A673 (cell line): ENCODE measurements at regions not wholly inside any gene's neighbourhood (a gene's known extent, or its start where the extent isn't known, plus 50 kb on each side); places are given as distances from the start of the nearest gene placed in this dataset.
"Not testable (repeated sequence)": the region's sequence is repeated elsewhere in the genome, so short reads cannot be mapped to it uniquely, and the experiment has no call there.

Experiments
- BruUV-seq: library from RNA; stranded (reverse); fragments of 400-500 nt; replicated peaks from 2 replicates; lab custom pipeline; 2021; lab: Mats Ljungman, UMichigan
- CTCF ChIA-PET: fragments of 300-600 bp; sonication (Branson Sonifier 250); formaldehyde crosslinking; loops from one replicate; lab custom pipeline; 2022; ENCODE audit warnings: antibody characterized with exemption; lab: Charles Lee
- POLR2A ChIA-PET: fragments of 300-600 bp; sonication (Branson Sonifier 250); formaldehyde crosslinking; loops from one replicate; lab custom pipeline; 2022; ENCODE audit warnings: antibody characterized with exemption; ENCODE audit not compliant: low non-redundant PET; lab: Charles Lee
- DNase-seq: peaks from one replicate; pipeline ENCODE4 v3.0.0-alpha.2; 2015; ENCODE audit warnings: low spot score
- H3K27ac ChIP-seq: fragments of 200-600 bp; sonication (generic); 2 replicates; pipeline ENCODE4 v1.5.1; 2016; ENCODE audit warnings: mixed run types, low read depth, mild to moderate bottlenecking, mixed read lengths, antibody characterized with exemption, low read length; ENCODE audit not compliant: poor library complexity, severe bottlenecking
- H3K27me3 ChIP-seq: fragments of 200-600 bp; sonication (generic); replicated peaks from 2 replicates; pipeline ENCODE4 v1.6.1; 2017; ENCODE audit warnings: mixed run types, low read depth, mild to moderate bottlenecking, mixed read lengths, antibody characterized with exemption, low read length; ENCODE audit not compliant: insufficient read depth, poor library complexity
- H3K36me3 ChIP-seq: fragments of 200-600 bp; sonication (generic); 2 replicates; pipeline ENCODE4 v1.6.1; 2016; ENCODE audit warnings: mixed run types, mild to moderate bottlenecking, mixed read lengths, antibody characterized with exemption, low read length; ENCODE audit not compliant: insufficient read depth, poor library complexity, severe bottlenecking
- H3K4me1 ChIP-seq: fragments of 200-600 bp; sonication (generic); 2 replicates; pipeline ENCODE4 v1.6.1; 2017; ENCODE audit warnings: mixed run types, mild to moderate bottlenecking, mixed read lengths, antibody characterized with exemption, low read length; ENCODE audit not compliant: insufficient read depth, poor library complexity, severe bottlenecking
- H3K4me3 ChIP-seq: fragments of 200-600 bp; sonication (generic); 2 replicates; pipeline ENCODE4 v1.5.1; 2016; ENCODE audit warnings: low read depth, mixed run types, mild to moderate bottlenecking, mixed read lengths, low read length; ENCODE audit not compliant: poor library complexity, severe bottlenecking
- H3K9me3 ChIP-seq: fragments of 200-600 bp; sonication (generic); 2 replicates; pipeline ENCODE4 v1.6.1; 2016; ENCODE audit warnings: mixed run types, low read depth, mild to moderate bottlenecking, mixed read lengths, antibody characterized with exemption, low read length; ENCODE audit not compliant: poor library complexity, severe bottlenecking
- EZH2 ChIP-seq: fragments of 200-600 bp; sonication (generic); IDR thresholded peaks from 2 replicates; pipeline ENCODE4 v1.6.1; 2017; ENCODE audit warnings: borderline replicate concordance, low read depth, mild to moderate bottlenecking, mixed read lengths, antibody characterized with exemption, low read length; ENCODE audit not compliant: poor library complexity, severe bottlenecking
- intact Hi-C: fragments of 100-400 bp; cut with micrococcal nuclease; formaldehyde crosslinking; loops from one replicate; pipeline ENCODE4 v1.10.0; 2022; ENCODE audit not compliant: unreplicated experiment
- TF ChIP-seq, protein P1 (sequence below): fragments of 300-800, 200-600 bp; sonication (generic); conservative IDR thresholded peaks from 2 replicates; pipeline ENCODE4 v1.5.1; 2017; ENCODE audit warnings: low read depth, mild to moderate bottlenecking, antibody characterized with exemption, low read length, moderate library complexity, mixed read lengths

DNA sequence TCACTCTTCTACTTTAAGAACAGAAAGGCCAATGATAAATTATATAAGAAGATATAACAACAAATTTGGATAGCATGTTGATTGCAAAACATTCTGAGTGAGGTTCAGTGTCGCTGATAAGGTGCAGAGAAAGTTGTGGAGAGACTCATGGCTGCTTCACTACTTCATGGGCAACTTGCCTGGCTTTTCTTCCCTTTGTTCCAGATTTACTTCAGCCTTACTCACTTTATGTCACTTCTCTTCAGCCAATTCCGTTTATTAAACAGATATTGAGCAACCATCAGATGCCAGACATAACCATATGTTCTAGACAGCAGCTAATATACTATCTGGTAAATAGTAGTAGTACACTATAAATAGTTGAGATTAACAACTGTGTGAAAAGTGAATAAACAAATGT lies 150.0 kb upstream of the CHL1 start:
- intact Hi-C loops = no loop called here
- Histone ChIP-seq H3K27ac (no peak overlapping the region), H3K4me3 (no peak overlapping the region), H3K9me3 (no peaks in the 10 kb centered on the region), H3K4me1 (no peaks in the 10 kb centered on the region), H3K27me3 (no peaks in the 10 kb centered on the region), H3K36me3 (no peaks in the 10 kb centered on the region)
- POLR2A ChIA-PET = no interaction called here
- TF ChIP-seq, protein P1, sequence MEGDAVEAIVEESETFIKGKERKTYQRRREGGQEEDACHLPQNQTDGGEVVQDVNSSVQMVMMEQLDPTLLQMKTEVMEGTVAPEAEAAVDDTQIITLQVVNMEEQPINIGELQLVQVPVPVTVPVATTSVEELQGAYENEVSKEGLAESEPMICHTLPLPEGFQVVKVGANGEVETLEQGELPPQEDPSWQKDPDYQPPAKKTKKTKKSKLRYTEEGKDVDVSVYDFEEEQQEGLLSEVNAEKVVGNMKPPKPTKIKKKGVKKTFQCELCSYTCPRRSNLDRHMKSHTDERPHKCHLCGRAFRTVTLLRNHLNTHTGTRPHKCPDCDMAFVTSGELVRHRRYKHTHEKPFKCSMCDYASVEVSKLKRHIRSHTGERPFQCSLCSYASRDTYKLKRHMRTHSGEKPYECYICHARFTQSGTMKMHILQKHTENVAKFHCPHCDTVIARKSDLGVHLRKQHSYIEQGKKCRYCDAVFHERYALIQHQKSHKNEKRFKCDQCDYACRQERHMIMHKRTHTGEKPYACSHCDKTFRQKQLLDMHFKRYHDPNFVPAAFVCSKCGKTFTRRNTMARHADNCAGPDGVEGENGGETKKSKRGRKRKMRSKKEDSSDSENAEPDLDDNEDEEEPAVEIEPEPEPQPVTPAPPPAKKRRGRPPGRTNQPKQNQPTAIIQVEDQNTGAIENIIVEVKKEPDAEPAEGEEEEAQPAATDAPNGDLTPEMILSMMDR = no peak
- no peak for TF ChIP-seq EZH2
- DNase-seq = no peak
- no TSS peak for BruUV-seq
- CTCF ChIA-PET = no interaction called here

DNA sequence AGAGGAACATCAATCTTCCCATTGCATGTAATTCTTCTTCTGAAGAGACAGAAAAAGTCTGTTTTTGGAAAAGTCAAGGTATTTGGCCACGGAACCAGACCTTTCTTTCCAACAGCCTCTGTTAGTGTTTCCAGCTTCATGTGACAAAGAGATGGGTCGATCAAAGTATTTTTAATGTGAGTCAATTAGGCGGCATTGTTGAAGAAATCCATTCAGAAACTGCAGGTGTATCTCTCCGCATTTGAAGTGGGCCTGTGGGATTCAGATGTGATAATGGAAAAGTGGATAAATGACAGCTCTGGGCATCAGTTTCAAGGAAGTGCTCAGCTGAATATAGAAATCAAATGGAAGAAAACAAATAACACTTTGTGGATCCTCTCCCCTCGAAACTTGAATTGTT lies 143.1 kb upstream of the CHL1 start:
- intact Hi-C loops, H3K4me3 ChIP-seq, H3K4me1 ChIP-seq, POLR2A ChIA-PET, DNase-seq, H3K36me3 ChIP-seq, H3K9me3 ChIP-seq, H3K27ac ChIP-seq, H3K27me3 ChIP-seq, BruUV-seq: not testable (repeated sequence)
- CTCF ChIA-PET = interaction anchor here (0.7 kb wide), 1 partner anchor 83 kb away, joined by 3 read pairs; no protein-coding TSS in a partner anchor

DNA sequence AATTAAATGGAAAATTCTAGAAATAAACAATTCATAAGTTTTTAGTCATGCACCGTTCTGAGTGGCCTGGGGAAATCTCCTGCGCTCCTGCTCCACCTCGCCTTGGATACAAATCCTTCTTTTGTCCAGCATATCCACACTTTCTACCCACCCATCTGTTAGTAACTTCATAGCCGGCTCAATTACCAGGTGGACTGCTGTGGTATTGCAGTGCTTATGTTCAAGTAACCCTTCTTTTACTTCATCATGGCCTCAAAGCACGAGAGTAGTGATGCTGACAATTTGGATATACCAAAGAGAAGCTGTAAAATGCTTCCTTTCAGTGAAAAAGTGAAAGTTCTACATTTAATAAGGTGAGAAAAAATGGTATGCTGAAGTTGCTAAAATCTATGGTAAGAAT lies 142.3 kb upstream of the CHL1 start:
- Histone ChIP-seq H3K4me3 (no peak overlapping the region), H3K36me3 (no peaks in the 10 kb centered on the region), H3K27me3 (no peaks in the 10 kb centered on the region), H3K9me3 (no peaks in the 10 kb centered on the region), H3K4me1 (no peaks in the 10 kb centered on the region), H3K27ac (no peak overlapping the region)
- no TSS peak for BruUV-seq
- CTCF ChIA-PET = no interaction called here
- intact Hi-C loops = no loop called here
- TF ChIP-seq, protein P1 = no peak
- no peak for TF ChIP-seq EZH2
- POLR2A ChIA-PET = no interaction called here
- no peak for DNase-seq

DNA sequence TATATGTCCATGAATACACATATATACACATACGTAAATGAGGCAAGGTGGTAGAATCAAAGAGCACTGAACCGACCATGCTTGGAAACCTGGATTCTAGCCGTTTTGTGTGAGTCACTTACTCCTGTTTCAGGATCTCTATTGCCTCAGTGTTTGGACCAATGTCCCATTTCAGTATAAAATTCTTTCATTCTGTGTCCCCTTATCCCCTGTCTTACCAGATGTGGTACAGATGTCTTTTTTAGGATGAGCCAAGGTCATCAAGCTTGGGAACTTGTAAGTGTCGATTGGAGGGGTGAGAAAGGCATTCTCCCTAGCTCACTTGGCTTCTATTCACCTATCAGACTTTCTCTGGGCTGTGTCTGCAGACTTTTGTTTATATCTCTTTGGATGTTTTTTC lies 139.9 kb upstream of the CHL1 start:
- Histone ChIP-seq H3K36me3 (no peaks in the 10 kb centered on the region), H3K4me3 (no peak overlapping the region), H3K4me1 (no peaks in the 10 kb centered on the region), H3K27me3 (no peaks in the 10 kb centered on the region), H3K9me3 (no peaks in the 10 kb centered on the region), H3K27ac (no peak overlapping the region)
- no peak for DNase-seq
- intact Hi-C loops = no loop called here
- BruUV-seq = no TSS peak
- ChIA-PET POLR2A (no interaction called here), CTCF (no interaction called here)
- TF ChIP-seq EZH2 = no peak
- TF ChIP-seq, protein P1 = no peak
